GM21528 (cell line): ENCODE measurements at regions not wholly inside any gene's neighbourhood (a gene's known extent, or its start where the extent isn't known, plus 50 kb on each side); places are given as distances from the start of the nearest gene placed in this dataset.
"Not testable (repeated sequence)": the region's sequence is repeated elsewhere in the genome, so short reads cannot be mapped to it uniquely, and the experiment has no call there.

ENCODE experiments used
- ATAC-seq: cut with Tn5 transposase; IDR thresholded peaks from one replicate; pipeline ENCODE4 v1.9.1; 2021; ENCODE audit warnings: mild to moderate bottlenecking, moderate library complexity; ENCODE audit not compliant: unreplicated experiment, low FRiP score

- no peak for ATAC-seq
Measured at GRCh38 chr13:50464349-50465251, 378.9 kb downstream of the DLEU7 start.

DNA sequence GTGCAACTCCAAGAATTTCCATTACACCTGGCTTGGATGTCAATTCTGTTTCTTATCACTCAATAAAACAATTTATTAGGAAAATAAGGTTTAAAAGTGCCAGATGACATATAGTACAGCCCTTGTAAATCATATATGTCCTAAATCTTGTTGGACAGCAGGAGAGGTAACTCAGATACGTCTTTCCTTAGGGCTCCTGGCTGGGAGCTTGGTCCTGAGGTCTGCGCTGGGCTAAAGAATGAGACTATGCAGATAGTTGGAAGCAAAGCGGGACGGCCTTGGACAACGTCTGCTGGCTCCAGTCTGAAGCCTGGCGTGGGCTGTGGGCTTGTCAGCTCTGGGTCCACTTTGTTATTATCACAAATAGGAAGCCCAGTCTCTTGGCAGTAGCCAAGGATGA is 377.0 kb downstream of the DLEU7 start:
- no peak for ATAC-seq

GRCh38 chr13:50467156-50468110 is 376.1 kb downstream of the DLEU7 start:
- ATAC-seq, result no peak

DNA sequence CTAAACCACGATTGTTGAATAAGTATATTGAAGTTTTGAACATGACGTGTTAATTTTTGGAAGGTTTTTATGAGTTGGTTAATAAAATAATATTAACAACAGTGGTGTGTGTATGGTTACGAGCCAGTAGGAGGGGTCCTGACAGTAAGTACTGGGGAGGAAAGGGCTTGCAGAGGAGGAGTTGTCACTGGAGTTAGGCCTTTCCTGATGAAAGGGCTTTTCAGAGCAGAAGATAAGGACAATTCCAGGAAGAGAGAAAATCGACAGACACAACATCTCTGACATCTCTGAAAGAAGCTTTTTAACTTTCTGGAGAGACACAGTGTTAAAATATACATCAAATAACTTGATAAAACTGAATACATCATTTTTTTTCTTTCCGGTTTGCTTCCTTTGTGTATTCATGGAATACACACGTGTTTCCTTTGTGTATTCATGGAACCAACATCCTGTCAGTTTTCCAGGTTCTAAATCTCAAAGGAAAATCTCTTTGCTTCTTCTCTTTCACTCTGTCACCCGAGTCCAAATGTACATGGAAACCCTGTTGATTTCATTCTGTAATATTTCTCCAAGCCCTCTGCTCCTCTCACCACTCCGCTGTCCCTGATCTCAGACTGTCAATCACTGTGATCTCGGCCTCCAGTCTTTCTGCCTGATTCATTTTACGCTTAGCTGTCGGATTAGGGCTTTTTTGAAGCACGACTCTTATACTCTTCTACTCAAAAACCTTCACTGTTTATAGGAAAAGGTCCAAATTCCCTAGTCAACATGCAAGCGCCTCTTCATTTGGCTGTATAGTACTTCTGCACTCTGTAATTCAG is 374.4 kb downstream of the DLEU7 start:
- ATAC-seq, result no peak

- not testable (repeated sequence) for ATAC-seq
Measured at GRCh38 chr13:50473050-50473449, 370.4 kb downstream of the DLEU7 start.

DNA sequence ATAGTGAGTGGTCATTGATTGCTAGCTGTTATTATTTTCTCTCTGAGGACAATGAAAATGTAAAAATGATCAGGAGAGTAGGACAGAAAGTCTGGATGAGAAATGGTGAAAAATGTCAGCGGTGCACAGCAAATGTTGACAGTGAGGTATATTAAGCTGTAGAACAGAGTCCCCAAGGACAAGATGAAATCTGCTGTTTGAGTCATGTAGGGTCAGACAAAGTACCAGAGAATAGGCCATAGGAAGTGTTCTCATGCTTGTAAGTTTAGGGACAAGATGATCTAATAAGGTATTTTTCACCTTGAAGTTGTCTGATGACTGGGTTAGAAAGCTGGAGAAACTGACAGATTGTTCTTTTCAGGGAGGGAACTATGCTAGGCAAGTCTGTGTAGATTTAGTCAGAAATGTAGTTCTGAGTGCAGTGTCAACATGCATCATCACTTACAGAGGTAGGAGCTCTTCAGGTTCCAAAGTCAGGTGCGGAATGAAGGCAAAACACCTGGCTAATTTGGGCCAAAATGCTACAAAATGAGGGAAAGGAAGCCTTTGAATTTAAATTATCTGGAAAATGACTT is 369.3 kb downstream of the DLEU7 start:
- ATAC-seq, result no peak

DNA sequence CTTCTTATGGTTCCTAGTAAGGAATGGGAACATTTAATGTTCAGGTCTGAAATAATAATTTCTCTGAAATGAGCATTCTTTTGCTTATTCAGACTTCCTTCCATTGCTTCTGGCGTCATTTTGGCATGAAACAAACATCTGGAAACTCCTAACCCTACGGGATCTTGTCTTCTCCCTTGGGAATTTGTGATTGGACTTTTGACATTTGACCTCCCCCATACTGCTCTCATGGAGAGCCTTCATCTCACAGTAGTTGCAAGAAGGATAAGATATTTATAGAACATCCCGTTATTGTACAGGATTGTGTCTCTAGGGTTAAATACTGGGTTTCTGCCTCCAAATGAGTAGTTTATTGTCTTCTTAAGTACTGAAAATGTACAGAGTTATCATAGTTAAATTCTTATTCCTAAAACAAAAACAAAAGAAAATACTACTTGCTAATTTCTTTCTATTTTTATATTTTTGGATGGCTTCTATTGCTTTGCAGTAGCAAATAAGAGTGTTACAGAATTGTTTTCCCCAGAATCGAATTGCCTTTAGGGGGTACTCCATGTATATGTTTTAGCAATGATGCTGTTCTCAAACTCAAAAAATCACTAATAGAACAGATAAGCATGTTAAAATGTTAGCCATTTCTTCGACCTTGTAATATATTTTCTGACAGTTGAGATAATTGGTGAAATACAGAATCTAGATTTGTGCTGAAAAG is 366.8 kb downstream of the DLEU7 start:
- no peak for ATAC-seq

- no peak for ATAC-seq
Measured at GRCh38 chr13:50481936-50482335, 361.6 kb downstream of the DLEU7 start.

DNA sequence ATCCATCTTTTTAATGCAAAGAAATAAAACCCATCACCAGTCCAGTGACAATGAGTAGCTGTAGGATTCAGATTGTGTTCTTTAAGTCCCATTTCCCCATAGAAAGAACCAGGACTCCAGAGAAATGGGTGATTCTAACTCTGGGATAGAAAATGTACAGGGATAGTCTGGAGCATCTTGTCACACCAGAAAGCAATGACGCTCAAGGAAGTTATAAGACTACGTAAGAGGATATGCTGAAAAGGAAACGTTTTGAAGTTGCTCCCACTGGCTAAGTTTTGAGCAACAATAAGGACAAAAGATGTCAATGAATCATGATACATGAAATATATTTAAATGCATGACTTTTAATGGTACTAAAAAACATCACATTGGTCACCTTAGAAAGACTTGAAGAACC is 360.1 kb downstream of the DLEU7 start:
- ATAC-seq, result no peak

GRCh38 chr13:50484472-50485113 is 358.9 kb downstream of the DLEU7 start:
- no peak for ATAC-seq

DNA sequence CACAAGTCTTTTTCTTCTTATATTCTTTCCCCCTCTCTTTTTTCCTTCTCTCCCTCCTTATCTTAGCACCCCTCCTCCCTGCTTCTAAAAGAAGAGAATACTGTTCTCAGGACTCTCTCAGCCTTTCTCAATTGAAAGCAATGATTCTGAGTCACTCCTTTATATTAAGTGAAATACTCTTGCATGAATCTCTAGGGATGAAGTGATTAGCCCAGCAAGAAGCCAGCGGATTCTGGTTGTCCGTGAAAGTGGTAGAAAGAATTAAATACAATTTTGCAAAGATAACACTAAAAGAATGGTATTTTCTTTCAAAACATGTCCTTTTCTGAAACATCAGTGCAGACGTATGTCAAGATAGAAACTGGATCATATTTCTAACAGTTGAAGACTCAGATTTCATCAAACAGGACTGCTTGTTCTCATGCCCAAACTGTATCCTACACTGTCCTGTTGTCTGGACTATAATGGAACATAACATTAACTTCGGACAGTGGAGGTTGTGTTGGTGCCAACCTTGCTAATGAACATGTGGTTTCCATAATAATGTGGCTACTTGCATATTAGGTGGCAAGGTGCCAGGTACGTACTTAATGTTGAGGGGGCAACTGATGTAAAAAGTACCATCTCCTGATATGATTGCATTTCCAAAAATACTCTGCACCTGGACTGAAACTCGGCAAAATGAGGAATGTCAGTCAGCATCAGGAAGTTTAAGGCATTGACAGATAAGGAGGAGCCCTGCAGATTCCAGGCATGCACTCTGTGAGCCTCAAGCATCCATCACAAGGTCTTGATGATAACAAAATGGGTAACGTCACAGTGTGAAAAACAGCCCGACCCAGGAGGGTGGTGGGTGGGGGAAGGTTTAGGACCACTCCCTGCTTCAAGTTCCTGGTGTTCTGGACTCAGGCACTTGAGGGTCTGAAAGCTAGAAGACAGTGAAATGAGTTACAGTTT is 357.2 kb downstream of the DLEU7 start:
- no peak for ATAC-seq

- no peak for ATAC-seq
Measured at GRCh38 chr13:50493683-50494082, 349.8 kb downstream of the DLEU7 start.

DNA sequence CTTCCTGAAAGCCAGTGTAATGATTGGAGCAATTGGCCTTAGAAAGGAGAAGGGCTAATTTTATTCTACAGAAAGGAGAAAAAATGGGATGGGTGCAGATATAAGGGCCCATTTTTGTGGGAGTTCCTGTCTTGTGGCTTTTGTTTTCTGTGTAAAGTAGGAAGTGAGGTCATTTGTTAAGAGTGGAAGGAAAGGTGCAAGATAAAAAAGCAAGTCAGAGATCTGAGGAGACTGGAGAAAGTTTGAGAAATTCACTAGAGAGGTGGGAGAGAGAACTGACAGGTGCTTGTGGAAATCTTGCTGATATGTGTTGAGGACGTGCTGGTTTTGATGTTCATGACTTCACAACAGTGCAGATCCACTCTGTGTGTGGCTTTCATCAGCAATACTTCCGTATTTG is 349.4 kb downstream of the DLEU7 start:
- no peak for ATAC-seq

DNA sequence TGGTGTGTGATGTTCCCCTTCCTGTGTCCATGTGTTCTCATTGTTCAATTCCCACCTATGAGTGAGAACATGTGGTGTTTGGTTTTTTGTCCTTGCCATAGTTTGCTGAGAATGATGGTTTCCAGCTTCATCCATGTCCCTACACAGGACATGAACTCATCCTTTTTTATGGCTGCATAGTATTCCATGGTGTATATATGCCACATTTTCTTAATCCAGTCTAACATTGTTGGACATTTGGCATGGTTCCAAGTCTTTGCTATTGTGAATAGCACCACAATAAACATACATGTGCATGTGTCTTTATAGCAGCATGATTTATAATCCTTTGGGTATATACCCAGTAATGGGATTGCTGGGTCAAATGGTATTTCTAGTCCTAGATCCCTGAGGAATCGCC is 340.3 kb downstream of the DLEU7 start:
- ATAC-seq, result not testable (repeated sequence)

GRCh38 chr13:50509167-50509566 is 334.3 kb downstream of the DLEU7 start:
- no peak for ATAC-seq

- ATAC-seq, result no peak
Measured at GRCh38 chr13:50509771-50510441, 333.6 kb downstream of the DLEU7 start.

GRCh38 chr13:50510885-50511545 is 332.5 kb downstream of the DLEU7 start:
- ATAC-seq, result not testable (repeated sequence)
